Activated CD4-positive, alpha-beta T cell treated with anti-CD3 and anti-CD28 coated beads, Interleukin-10, Interleukin-2, amounts not matched to agents 100 ng/mL and 50 ng/mL, durations not matched to agents 16 hours and 8 hours (primary cell): ENCODE measurements at regions not wholly inside any gene's neighbourhood (a gene's known extent, or its start where the extent isn't known, plus 50 kb on each side); places are given as distances from the start of the nearest gene placed in this dataset.

Experiments
- DNase-seq: peaks from one replicate; pipeline ENCODE4 v3.0.0-alpha.2; 2020

DNA sequence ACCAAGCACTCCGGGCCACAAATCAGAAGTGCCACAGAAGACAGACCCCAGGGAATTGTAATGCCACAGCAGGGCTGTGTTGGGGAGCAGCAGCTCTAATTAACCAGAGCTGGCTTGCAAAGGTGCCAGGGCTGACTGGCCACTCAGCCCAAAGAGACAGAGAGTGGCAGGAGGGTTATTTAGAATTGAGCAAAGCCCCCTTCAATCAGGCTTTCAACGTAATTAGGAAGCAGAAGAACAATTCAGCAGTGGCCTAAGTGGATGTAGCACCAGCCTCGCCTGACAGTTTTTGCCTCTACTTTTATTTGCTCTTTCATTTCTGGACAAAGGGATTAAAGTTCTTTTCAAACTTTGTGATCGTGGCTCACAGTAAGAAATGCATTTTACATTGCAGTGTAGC is 278.3 kb upstream of the IRX3 start:
- DNase-seq = no peak

GRCh38 chr16:54554581-54554980 is 268.0 kb upstream of the IRX3 start:
- DNase-seq = no peak

GRCh38 chr16:54548281-54548680 is 261.7 kb upstream of the IRX3 start:
- DNase-seq = no peak

DNA sequence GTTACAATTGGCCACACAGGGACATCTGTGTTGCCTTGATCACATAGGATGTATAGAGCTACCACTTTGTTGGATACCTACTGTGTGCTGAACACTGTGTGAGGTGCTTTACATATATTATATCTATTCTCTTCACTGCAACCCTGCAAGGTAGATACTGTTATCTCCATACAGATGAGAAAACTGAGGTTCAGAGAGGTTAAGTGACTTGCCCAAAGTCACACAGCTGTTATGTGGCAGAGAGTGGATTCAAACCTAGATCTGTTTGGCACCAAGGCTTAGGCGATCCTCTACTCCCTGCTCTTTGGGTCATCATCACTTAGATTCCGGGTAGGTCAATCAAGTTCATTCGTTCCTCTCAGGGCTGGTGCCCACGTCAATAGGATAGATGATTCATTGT is 260.5 kb upstream of the IRX3 start:
- DNase-seq = no peak

GRCh38 chr16:54546521-54546920 is 259.9 kb upstream of the IRX3 start:
- no peak for DNase-seq

- DNase-seq = no peak
Observed at GRCh38 chr16:54545854-54546511, 259.4 kb upstream of the IRX3 start.

DNA sequence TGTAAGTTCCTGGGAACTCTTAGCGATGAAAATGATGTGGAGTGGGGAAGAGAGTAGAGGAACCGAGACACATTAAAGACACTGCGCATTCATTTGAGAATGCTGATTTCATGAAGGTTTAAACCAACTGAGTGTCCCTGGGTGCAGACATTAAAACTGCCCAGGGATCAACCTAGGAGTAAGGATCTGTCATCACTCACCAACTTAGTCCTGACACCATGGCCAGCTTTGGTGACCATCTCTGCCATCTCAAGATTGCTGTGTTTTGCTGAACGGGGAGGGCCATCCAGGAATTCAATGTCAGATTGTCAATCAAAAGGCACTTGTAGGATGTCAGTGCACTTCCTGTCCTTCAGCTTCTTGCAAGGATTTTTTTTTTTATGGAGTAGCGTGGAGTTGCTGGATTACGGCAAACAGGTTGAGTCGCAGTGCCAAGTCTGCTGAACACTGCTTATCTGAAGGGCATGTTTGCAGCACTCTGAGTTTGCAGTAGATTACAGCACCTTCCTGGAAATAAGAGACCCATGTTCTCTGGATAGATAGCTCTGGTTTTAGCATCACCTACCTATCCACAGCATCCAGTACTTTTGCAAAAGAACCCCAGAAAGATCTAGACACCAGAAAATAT is 258.1 kb upstream of the IRX3 start:
- DNase-seq = no peak

DNA sequence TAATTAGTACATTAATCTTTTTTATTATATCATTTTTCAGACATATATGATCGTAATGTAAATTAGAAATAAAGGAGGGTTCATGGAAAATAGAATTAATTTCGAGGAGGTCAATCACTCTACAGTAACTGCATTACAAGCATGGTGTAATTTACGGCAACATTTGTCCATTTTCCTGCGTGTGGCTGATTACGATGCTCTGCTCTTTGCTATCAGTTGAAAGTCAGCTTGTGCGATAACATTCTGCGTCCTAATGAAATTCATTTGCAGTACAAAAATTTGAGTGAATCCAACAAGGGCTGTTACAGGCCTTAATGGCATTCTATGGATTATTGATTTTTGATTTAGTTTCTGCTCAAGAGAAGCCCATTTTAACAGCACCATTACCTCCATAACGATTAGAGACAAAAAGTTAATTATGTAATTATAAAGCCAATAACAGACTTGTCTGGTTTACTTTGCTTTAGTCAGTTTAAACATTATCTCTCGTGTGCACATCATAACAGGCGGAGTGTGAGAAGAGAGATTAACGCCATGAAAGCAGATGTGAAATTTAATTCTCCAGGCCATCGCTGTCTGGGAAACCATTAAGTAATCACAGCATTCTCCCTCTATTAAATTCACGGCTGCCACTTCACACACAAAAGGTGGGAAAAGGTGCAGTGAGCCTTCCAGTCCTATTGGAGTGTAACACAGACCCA is 256.4 kb upstream of the IRX3 start:
- no peak for DNase-seq

DNA sequence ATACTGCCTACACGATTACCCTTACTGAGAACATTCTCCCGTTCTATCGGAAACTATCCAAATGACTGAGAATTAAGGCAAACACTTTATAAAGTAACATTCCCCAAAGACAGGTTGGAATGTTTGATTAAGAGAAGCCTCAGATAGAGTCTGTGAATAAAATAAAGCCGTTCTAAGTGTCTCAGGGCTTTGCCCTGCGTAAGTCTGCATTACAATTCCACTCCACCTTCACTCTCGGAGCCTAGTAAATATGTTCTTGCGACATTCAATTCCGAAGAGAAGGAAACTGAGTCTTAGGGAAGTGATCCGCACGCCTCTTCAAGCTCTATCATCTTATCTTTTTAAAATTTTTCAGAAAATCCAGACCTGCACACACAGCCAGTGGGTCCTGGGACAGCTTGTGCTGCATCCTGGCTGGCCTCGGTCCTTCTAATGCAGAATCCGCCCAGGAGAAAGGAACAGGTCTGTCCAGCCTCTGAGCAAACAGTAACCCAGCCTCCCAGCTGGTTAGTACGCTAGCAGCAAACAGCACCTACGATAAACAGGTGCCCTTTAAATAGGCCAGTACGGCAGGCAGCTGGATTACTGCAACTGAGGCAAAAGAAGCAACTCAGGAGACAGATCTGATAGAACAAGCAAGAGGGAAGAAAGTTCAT is 254.1 kb upstream of the IRX3 start:
- no peak for DNase-seq

DNA sequence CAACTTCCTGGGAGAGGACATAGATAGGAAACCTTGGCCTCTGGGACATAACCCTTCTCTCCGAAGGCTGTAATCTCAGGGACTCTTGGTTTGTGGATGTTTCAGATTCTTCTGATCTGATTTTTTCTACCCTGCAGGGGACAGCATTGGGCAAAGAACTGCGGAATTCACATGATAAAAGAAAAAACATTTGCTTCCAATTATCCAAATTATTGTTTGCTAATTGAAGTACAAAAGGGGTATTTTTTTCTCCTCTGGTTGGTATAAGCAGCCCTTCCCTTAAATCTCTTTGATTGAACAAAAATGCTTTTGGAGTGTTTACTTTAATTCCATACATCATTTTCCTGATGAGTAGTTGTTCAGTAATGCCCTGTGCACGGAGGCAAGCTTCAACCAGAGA is 251.7 kb upstream of the IRX3 start:
- DNase-seq = no peak

DNA sequence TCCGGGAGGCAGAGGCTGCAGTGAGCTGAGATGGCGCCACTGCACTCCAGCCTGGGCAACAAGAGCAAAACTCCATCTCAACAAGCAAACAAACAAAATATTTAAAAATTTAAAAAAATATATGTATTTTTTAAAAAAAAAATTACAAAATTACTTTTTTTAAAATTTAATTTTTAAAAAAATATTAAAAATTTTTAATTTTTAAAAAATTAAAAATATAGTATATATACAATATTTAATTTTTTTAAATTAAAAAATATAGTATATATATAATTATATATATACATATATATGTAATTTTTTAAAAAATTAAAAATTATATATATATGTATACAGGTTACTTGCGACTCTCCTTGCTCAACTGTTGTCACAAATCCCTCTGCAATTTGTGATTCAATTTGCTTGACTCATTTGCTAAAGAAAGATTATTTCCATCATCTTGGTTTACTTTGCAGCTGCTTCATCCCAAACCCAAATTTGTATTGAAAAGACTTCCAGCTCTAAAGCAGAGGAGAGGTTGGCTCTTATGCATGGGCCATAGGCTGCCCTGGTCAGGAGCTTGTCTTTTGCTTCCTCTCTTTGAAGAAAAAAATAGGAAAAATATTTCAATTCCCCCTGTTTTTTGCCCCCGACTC is 247.4 kb upstream of the IRX3 start:
- DNase-seq = no peak

DNA sequence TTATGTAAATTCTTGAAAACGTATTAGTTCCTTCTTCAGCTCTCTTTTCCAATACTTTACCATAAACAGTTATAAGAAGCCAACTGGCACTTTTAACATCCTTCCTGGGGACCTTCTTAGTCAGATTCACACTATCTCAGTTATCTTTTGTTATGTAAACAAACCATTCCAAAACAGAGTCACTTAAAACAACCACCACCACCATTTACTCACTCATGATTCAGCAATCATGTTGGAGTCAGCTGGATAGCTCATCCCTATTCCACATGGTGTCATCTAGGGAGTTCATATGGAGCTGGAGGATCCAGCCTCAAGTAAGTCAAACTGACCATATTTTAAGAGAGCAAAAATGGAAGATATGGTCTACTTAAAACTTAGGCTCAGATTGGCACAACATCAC is 240.3 kb upstream of the IRX3 start:
- no peak for DNase-seq

DNA sequence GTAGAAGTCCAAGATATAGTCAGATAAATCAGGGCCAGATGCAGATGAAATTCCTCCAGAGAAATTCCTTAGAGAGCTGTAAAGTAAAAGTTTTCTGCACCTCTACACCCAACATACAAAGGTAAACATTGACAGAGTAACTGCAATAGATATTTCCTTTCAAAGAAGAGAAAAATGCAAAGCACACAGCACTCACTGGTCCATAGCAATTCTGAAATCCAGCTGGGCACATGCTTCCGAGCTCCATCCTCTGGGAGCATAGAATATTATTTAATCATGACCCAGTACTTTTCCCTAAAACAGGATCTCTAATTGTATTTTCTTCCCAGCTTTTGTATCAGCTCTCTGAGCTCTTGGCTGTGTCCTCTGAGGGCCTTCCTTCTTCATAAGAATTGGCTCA is 239.5 kb upstream of the IRX3 start:
- DNase-seq = no peak

- no peak for DNase-seq
Observed at GRCh38 chr16:54525104-54525503, 238.5 kb upstream of the IRX3 start.

DNA sequence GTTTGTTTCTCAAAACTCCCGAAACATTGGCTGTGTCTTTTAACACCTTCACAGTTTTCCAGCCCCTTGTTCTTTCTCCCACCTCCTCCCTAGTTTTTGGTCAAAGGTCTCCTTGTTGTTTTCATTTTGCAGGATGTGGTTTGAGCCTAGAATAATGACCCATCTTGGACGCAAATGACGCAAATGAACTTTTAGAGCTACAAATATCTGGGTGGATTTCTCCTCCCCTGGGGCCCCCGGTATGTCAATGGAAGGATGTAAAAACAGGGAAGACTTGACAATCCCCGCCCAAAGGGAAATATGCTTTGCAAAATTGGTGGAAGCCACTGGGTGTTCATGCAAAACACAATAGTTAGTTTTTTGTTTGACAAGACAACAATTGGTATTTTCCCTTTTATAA is 236.0 kb upstream of the IRX3 start:
- no peak for DNase-seq

DNA sequence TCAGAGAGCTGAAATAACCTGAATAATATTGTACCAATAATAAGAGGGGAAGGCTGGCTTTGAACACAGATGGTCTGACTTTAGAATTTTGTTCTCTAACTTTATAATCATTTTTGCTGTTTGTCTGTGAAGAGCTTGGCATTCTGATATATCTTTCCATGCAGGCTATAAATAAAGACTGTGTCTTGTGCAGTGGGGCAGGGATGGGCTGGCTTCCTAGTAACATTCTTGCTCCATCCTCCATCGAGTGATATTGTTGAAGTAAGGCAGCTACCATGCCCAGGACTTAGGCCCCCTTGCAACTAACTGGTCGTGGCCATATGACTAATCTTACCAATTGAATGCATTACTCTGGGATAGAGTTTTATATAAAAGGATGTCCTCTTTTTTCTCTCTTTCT is 234.7 kb upstream of the IRX3 start:
- DNase-seq = no peak

GRCh38 chr16:54519161-54519695 is 232.6 kb upstream of the IRX3 start:
- no peak for DNase-seq

- no peak for DNase-seq
Observed at GRCh38 chr16:54517181-54517580, 230.6 kb upstream of the IRX3 start.

GRCh38 chr16:54512467-54512995 is 225.9 kb upstream of the IRX3 start:
- no peak for DNase-seq

- no peak for DNase-seq
Observed at GRCh38 chr16:54511222-54511731, 224.7 kb upstream of the IRX3 start.

GRCh38 chr16:54510685-54511221 is 224.2 kb upstream of the IRX3 start:
- DNase-seq = no peak

DNA sequence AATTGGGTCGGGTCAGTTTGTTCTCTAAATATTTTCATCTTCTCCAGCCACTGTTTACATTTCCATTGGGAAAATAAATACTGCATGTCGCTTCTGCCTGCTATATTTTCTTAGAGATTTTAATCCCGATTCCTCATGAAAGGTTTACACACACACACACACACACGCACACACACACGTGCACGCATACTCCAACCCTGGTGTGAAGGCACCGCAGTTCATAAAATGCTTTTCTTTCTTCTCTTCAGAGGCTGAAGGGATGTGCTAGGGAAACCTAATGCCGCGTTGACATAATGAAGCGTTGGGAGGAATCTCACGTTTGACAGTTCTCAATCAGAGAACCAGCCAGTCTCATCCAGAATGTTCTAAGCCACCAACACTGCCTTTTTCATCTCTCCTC is 222.9 kb upstream of the IRX3 start:
- no peak for DNase-seq
